Tibial nerve (tissue), 4 donors: ENCODE measurements at regions not wholly inside any gene's neighbourhood (a gene's known extent, or its start where the extent isn't known, plus 50 kb on each side); places are given as distances from the start of the nearest gene placed in this dataset.

Experiments used
- EP300 ChIP-seq, 2 donors: sonication (generic); formaldehyde crosslinking; IDR thresholded peaks; one replicate each; pipeline ENCODE4 v1.6.1; 2017; ENCODE audit warnings: antibody characterized with exemption in 2 of 2, mild to moderate bottlenecking in 1 of 2
- POLR2A ChIP-seq, 2 donors: fragments of 450-650 bp; IDR thresholded peaks; one replicate each; pipeline ENCODE4 v1.6.1; 2017; ENCODE audit warnings: antibody characterized with exemption in 2 of 2, mild to moderate bottlenecking in 2 of 2, moderate library complexity in 2 of 2
- TF ChIP-seq, protein P1 (sequence below), 5 experiments: fragments of 200-600 bp in 3 of 5; fragments of 450-650 bp in 2 of 5; sonication (generic) in 3 of 5; IDR thresholded peaks; one replicate each; pipeline ENCODE4 v1.5.1; 2016 to 2019; ENCODE audit warnings: antibody characterized with exemption in 5 of 5, mild to moderate bottlenecking in 3 of 5, moderate library complexity in 2 of 5

- TF ChIP-seq EP300 (IDR thresholded peaks at IDR 0.05) = no peak
- TF ChIP-seq, protein P1, sequence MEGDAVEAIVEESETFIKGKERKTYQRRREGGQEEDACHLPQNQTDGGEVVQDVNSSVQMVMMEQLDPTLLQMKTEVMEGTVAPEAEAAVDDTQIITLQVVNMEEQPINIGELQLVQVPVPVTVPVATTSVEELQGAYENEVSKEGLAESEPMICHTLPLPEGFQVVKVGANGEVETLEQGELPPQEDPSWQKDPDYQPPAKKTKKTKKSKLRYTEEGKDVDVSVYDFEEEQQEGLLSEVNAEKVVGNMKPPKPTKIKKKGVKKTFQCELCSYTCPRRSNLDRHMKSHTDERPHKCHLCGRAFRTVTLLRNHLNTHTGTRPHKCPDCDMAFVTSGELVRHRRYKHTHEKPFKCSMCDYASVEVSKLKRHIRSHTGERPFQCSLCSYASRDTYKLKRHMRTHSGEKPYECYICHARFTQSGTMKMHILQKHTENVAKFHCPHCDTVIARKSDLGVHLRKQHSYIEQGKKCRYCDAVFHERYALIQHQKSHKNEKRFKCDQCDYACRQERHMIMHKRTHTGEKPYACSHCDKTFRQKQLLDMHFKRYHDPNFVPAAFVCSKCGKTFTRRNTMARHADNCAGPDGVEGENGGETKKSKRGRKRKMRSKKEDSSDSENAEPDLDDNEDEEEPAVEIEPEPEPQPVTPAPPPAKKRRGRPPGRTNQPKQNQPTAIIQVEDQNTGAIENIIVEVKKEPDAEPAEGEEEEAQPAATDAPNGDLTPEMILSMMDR (IDR thresholded peaks at IDR 0.05) = no peak
- TF ChIP-seq POLR2A (IDR thresholded peaks at IDR 0.05) = no peak
These were observed 354.5 kb upstream of the NBEA start for GRCh38 chr13:34587576-34587975.
